ENCODE measurements at regions not wholly inside any gene's neighbourhood (a gene's known extent, or its start where the extent isn't known, plus 50 kb on each side); places are given as distances from the start of the nearest gene placed in this dataset.
"Not testable (repeated sequence)": the region's sequence is repeated elsewhere in the genome, so short reads cannot be mapped to it uniquely, and the experiment has no call there.

DNA sequence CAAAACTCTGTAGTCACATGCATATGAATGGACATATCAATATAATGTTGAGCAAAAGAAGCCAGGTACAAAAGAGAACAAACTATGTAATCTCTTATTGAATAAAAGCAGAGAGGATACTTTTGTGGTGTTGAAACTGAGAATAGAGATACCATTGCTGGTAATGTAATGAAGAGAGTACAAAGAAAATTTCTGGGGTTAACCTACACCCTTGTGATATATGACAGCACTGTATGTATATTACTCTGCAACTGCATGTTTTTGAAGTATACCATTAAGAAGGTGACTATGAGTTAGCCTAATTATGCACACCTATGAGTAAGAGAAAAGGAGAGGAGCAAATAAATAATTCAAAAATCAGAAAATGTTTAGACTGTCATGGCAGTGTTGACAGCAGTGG, 268.8 kb upstream of the DEFB112 start:
- Histone ChIP-seq H3K27ac (no peak overlapping the region), H3K4me3 (no peak overlapping the region)

DNA sequence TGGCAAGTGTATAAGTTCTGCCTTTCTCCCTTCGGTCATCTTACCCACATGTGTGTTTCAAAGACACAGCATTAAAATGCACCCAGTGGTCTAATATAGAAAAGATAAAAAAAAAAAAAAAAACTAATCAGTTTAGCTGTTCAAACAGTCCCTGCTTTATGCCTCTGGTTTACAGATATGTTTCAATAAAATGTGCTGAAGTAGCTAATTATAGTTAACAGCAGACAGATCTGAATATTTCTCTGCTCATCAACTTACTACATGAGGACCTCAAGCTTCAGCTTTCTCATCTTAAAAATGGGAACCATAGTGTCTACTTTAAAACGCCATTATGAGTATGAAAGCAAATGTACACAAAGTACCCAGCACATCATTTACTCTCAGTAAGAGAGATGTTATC, 280.6 kb upstream of the DEFB112 start:
- no peak overlapping the region for H3K4me3 ChIP-seq
- H3K27ac ChIP-seq: no peak overlapping the region

DNA sequence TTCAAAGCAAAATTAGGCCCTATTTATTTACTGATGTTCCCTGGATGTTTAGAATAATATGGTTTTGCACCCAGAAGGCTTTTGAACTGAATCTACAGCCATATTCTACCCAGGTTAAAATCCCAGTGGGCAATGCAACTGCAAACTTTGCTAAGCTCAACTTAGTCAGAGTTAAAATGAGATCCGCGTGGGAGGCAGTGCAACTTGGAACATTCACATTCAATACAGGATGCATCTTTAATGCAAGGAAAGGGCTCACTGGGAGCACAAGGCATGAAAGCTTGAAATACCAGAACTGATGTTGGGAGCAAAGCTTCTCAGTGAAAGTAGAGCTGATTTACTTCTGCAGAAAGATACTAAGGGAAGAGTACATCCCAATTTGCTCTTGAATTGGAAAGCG, 281.2 kb upstream of the DEFB112 start:
- Histone ChIP-seq H3K4me3 (no peak overlapping the region), H3K27ac (no peak overlapping the region)

- Histone ChIP-seq H3K4me3 (no peak overlapping the region), H3K27ac (no peak overlapping the region)
Measured at GRCh38 chr6:50333696-50334095, 284.0 kb upstream of the DEFB112 start.

GRCh38 chr6:50337532-50338122, 287.9 kb upstream of the DEFB112 start:
- Histone ChIP-seq H3K4me3 (no peak overlapping the region), H3K27ac (no peak overlapping the region)

DNA sequence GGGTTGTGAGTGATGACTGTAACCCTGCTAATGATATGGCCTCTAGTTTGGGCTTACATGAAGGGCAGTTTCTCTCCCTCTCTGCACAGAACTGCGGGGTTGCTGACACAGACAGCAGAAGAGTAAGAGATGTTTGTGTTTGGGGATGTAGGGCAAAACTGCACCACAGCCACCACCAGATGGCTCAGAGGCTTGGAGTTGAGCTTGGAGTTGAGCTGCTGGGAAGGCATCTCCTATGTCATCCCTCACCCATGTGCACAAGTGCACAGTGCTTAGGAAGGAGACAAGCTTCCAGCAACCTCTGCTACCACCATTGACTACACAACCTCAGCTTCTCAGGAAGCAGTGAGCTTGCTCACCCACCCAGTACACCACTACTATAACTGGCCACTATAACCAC, 303.9 kb upstream of the DEFB112 start:
- no peak overlapping the region for H3K27ac ChIP-seq

DNA sequence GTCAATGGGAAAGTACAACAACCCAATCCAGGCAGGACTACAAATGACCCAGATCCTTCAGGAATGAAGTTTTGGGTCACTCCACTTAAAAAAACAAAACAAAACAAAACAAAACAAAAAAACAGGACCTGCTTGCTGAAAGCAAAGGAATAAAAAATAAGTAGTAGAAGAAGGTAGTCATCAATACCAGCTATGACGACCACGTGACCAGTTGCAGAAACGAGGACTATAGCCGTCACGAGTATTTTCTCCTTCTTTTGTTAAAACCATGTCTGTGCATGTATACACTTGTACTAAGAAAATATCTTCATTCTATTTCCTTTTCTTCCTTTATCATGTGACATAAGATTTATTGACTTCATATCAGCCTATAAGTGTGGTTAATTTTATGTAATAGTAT, 308.4 kb upstream of the DEFB112 start:
- Histone ChIP-seq H3K27ac (no peak overlapping the region), H3K4me3 (no peak overlapping the region)

More for the DNA sequence above, 303.9 kb upstream of the DEFB112 start:
- no peak overlapping the region for H3K4me3 ChIP-seq

DNA sequence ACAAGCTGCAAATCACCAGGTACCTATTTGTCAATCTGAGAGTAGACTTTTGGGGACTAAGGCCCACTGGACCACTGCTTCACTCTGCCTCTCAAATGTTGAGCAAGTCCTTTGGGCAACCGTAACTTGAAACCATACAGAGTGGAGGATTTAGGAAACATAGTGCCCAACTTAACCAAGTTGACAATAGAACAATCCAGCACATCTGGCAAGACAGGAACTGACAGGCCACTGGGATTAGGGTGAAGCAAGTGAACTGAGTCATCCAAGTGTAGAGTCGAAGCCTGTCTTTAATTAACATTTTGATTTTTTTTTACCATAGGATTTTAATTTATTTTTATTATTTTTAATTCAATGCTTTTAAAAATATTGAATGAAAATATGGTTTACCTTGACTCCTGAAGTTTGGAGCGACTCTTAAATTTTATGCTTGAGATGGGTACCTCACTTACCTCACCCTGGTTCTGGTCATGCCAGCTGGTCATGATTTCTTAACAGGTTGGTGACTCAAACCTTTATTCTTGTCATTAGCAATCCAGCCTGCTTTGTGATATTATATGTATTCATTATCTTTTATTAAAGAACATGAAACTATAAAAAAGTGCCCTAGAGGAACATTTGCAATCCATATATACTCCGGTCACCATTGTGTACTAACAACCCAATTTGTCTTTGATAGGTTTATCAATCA, 312.1 kb upstream of the DEFB112 start:
- Histone ChIP-seq H3K4me3 (no peak overlapping the region), H3K27ac (no peak overlapping the region)

GRCh38 chr6:50362706-50363105, 313.0 kb upstream of the DEFB112 start:
- Histone ChIP-seq H3K4me3 (no peak overlapping the region), H3K27ac (no peak overlapping the region)

- no peak overlapping the region for H3K4me3 ChIP-seq
- no peak overlapping the region for H3K27ac ChIP-seq
Measured at GRCh38 chr6:50369996-50370395, 320.3 kb upstream of the DEFB112 start.

DNA sequence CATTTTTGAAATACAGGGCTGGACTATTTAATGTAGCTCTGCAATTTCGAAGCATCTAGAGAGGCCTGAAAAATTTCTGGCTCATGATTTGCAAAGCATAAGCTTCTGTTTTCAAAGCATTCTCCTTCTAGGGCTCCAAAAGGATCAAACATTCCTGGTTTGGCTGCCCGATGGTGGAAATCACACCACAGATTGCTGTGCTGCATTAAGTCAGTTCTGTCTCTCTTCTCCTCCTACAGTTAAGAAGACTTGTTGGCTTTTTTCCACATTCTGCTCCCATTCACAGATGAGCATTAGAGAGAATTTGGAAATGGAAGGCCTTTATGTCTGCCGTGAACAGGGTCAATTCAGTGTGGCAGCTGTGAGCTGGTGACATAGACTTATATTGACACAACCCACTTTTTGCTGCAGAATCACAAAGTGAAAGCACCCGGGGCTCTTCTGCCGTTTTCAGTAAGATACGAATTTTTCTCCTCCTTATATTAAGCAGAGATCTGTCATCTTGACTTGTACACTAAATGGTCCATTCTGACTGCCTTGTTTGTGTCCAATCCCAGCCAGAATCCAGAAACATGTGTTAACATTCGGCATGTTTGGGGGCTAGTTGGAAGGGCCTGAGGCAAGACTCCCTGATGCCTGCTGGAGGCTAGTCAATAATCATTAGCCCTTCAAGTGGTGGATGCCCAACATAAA, 330.8 kb upstream of the DEFB112 start:
- Histone ChIP-seq H3K27ac (no peak overlapping the region), H3K4me3 (no peak overlapping the region)

DNA sequence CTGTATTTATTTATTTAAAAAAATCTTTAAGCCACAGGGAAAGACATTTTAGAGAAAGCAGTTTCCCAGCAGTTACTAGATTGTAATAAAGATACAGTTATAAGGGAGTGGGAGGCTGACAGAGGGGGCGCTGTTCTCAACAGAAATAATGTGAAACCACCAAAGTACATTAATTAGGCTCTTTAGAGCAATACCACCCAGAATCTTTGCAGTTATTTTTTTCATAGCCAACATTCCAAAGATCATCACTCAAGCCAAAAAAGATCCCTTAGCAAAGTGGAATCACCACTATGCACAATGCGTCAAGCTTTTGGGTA, 331.3 kb upstream of the DEFB112 start:
- no peak overlapping the region for H3K4me3 ChIP-seq

DNA sequence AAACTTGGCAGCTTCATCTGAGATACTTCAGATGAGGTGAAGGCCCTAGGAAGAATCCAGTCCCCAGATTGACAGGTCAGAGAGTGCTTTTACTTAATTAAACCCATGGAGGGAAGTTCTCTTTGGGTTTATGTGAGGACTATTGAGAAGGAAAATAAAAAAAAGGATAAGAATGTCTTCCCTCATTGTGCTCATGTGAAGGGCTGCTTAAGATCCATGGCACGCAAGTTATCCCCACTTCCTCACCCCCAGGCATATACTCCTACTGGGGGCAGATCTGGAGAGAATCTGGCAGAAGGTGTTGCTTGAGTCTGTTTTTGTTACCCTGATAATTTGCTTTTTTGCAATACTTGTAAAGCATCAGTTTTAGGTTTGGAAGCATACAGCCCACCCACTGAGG, 322.9 kb upstream of the TFAP2D start:
- Histone ChIP-seq H3K27ac (no peak overlapping the region), H3K4me3 (no peak overlapping the region)

More for the DNA sequence above, 331.3 kb upstream of the DEFB112 start:
- no peak overlapping the region for H3K27ac ChIP-seq

GRCh38 chr6:50394139-50394538, 319.2 kb upstream of the TFAP2D start:
- not testable (repeated sequence) for H3K4me3 ChIP-seq, H3K27ac ChIP-seq

DNA sequence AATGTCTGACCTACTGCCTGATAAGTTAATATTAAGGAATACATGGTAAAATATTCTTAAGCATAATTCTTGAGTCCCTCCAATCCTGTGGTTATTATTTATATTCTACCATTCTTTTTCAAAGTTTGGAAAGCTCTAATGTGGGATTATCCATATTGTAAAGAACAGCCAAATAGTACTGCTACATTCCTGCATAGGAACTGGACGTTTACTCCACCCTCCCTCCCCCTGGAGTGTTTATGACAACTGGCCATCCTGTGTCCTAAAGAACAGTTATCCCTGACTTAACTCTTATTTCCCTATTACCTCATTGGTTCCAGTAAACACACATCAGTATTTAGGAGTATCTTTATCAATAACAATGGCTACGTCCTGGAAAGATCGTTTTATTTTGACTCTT, 308.7 kb upstream of the TFAP2D start:
- Histone ChIP-seq H3K27ac (no peak overlapping the region), H3K4me3 (no peak overlapping the region)

GRCh38 chr6:50410579-50410978, 302.7 kb upstream of the TFAP2D start:
- no peak overlapping the region for H3K27ac ChIP-seq

GRCh38 chr6:50421041-50421440, 292.3 kb upstream of the TFAP2D start:
- H3K27ac ChIP-seq, H3K4me3 ChIP-seq: not testable (repeated sequence)

More at GRCh38 chr6:50410579-50410978, 302.7 kb upstream of the TFAP2D start:
- H3K4me3 ChIP-seq: no peak overlapping the region

DNA sequence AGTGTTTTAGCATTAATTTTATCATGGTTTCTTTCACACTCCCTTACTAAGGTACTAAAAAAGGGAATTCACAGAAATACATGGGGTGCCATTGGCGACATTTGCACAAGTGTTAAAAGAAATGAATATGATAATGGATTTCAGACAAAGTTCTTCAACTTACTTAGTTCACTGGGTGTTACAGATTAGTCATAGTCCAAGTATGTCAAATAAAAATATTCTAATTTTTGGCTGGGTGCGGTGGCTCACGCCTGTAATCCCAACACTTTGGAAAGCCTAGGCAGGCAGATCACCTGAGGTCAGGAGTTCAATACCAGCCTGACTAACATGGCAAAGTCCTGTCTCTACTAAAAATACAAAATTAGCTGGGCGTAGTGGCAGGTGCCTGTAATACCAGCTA, 286.1 kb upstream of the TFAP2D start:
- no peak overlapping the region for H3K4me3 ChIP-seq

DNA sequence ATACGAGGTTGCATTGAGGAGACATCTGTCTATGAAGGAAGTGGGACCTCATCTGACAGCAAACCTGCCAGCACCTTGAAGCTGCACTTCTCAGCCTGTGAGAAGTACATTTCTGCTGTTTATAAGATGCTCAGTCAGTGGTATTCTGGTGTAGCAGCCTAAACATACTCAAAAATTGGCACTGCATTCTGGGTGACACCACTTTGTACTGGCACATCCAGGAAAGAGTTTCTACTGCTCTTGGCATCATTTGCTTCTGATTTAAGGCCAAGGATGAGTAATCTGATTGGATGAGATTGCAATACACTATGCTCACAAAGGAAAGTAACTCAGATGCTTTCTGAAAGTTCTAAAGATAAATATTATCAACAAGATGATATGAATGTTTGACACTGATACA, 275.4 kb upstream of the TFAP2D start:
- H3K4me3 ChIP-seq: no peak overlapping the region
- no peak overlapping the region for H3K27ac ChIP-seq

More for the DNA sequence above, 286.1 kb upstream of the TFAP2D start:
- H3K27ac ChIP-seq: no peak overlapping the region

- H3K27ac ChIP-seq: no peak overlapping the region
- no peak overlapping the region for H3K4me3 ChIP-seq
Measured at GRCh38 chr6:50442531-50443040, 270.7 kb upstream of the TFAP2D start.

DNA sequence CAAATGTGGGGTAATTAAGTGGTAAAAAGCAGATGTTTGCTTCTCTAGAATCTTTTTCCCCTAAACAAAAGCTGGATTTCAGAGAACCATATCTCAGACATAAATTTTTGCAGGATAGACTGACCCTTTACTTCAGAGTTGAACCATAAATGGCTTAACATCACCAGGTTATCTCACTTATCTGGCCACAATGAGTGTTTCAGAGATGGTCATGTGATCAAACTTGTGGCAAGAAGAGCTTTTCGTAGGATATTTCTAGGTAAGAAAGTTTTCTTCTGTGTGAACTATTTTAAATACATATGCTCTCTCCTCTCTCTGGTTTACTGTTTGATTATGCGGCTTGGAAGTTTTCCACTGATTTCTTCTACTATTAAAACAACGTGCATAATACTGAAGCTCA, 270.2 kb upstream of the TFAP2D start:
- Histone ChIP-seq H3K27ac (no peak overlapping the region), H3K4me3 (no peak overlapping the region)

All from skin epidermis (tissue), 12 donors.